IPS DF 6.9 (cell line): ENCODE measurements at regions not wholly inside any gene's neighbourhood (a gene's known extent, or its start where the extent isn't known, plus 50 kb on each side); places are given as distances from the start of the nearest gene placed in this dataset.

Experiments
- DNase-seq: peaks from one replicate; pipeline ENCODE4 v3.0.0-alpha.2; 2013; ENCODE audit warnings: low read depth, low spot score
- H3K27ac ChIP-seq: one replicate; pipeline ENCODE4 v1.5.1; 2013; ENCODE audit warnings: low read length, control low read depth
- H3K27me3 ChIP-seq: 2 replicates; pipeline ENCODE4 v1.6.1; 2013; ENCODE audit warnings: mild to moderate bottlenecking, low read length; ENCODE audit not compliant: control insufficient read depth, insufficient read depth
- H3K36me3 ChIP-seq: 2 replicates; pipeline ENCODE4 v1.6.1; 2013; ENCODE audit warnings: low read length; ENCODE audit not compliant: control insufficient read depth, insufficient read depth
- H3K4me1 ChIP-seq: 2 replicates; pipeline ENCODE4 v1.6.1; 2013; ENCODE audit warnings: low read length; ENCODE audit not compliant: control insufficient read depth, insufficient read depth
- H3K4me3 ChIP-seq: 2 replicates; pipeline ENCODE4 v1.5.1; 2013; ENCODE audit warnings: mild to moderate bottlenecking, low read length
- H3K9me3 ChIP-seq: 2 replicates; pipeline ENCODE4 v1.6.1; 2013; ENCODE audit warnings: low read length, inconsistent platforms; ENCODE audit not compliant: control insufficient read depth, insufficient read depth
- WGBS: extraction: QIAGEN DNeasy Blood & Tissue Kit; methylation state at CpG from one replicate; pipeline ENCODE4 v1.1.7; 2013; ENCODE audit warnings: mixed read lengths, missing lambda C conversion rate; ENCODE audit not compliant: insufficient read length, insufficient coverage; 5-methylcytosine and 5-hydroxymethylcytosine counted together

GRCh38 chr5:87147441-87147840, 120.2 kb upstream of the RASA1 start:
- no peak overlapping the region for H3K27ac ChIP-seq
- no peaks in the 10 kb centered on the region for H3K36me3 ChIP-seq
- no peaks in the 10 kb centered on the region for H3K27me3 ChIP-seq
- no peaks in the 10 kb centered on the region for H3K4me1 ChIP-seq
- no peaks in the 10 kb centered on the region for H3K9me3 ChIP-seq
- H3K4me3 ChIP-seq: no peak overlapping the region
- DNase-seq: no peak

DNA sequence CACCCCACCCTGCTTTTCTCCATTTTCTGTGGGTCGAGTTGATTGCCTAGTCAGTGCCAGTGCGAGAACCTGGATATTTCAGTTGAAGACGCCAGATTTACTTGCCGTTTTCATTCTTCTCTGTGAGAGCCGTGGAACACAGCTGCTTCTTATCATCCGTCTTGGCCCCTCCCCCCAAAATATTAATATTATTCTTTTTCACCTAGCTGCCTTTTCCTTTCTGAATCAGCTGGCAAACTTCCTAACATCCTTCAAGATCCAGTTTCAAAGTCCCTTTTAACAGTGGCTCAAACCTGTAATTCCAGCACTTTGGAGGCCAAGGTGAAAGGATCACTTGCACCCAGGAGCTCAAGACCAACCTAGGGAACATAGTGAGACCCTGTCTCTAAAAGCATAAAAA, 117.1 kb upstream of the RASA1 start:
- no peaks in the 10 kb centered on the region for H3K9me3 ChIP-seq
- WGBS: no CpG with 5 or more reads among the region's 6 CpGs
- no peak for DNase-seq
- no peaks in the 10 kb centered on the region for H3K4me1 ChIP-seq
- no peak overlapping the region for H3K4me3 ChIP-seq
- H3K27me3 ChIP-seq: no peaks in the 10 kb centered on the region
- H3K27ac ChIP-seq: no peak overlapping the region
- no peaks in the 10 kb centered on the region for H3K36me3 ChIP-seq

GRCh38 chr5:87151547-87151946, 116.1 kb upstream of the RASA1 start:
- H3K4me1 ChIP-seq: no peaks in the 10 kb centered on the region
- H3K27ac ChIP-seq: no peak overlapping the region
- DNase-seq: no peak
- H3K9me3 ChIP-seq: no peaks in the 10 kb centered on the region
- H3K4me3 ChIP-seq: no peak overlapping the region
- H3K27me3 ChIP-seq: no peaks in the 10 kb centered on the region
- H3K36me3 ChIP-seq: no peaks in the 10 kb centered on the region
- no CpG with 5 or more reads among the region's 1 CpG for WGBS

- no peaks in the 10 kb centered on the region for H3K36me3 ChIP-seq
- H3K27ac ChIP-seq: no peak overlapping the region
- no peak overlapping the region for H3K4me3 ChIP-seq
- no peaks in the 10 kb centered on the region for H3K4me1 ChIP-seq
- H3K9me3 ChIP-seq: no peaks in the 10 kb centered on the region
- WGBS: no CpG with 5 or more reads among the region's 1 CpG
- DNase-seq: no peak
- no peaks in the 10 kb centered on the region for H3K27me3 ChIP-seq
Observed at GRCh38 chr5:87152886-87153285, 114.8 kb upstream of the RASA1 start.

DNA sequence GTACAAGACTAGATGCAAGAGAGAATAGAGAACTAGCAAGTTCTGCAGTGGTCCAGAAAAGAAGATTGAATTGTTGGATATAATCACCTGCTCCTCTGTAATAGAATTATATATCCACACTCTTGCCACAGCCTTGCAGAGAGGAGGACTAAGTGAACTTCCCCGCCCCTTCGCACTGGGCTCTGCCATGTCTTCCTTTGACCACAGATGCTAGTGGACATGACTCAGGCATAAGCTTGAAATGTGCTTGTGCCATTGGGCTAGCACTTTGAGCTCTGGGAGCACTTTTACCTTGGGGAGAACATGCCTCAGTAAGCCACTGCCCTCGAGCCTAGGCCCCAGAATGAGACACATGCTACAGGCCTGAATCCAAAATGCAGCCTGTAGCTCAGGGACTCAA, 113.5 kb upstream of the RASA1 start:
- no peak for DNase-seq

GRCh38 chr5:87155106-87155505, 112.6 kb upstream of the RASA1 start:
- no peak overlapping the region for H3K4me3 ChIP-seq
- no peaks in the 10 kb centered on the region for H3K27me3 ChIP-seq
- no peak for DNase-seq
- H3K27ac ChIP-seq: no peak overlapping the region
- H3K9me3 ChIP-seq: no peaks in the 10 kb centered on the region
- no peaks in the 10 kb centered on the region for H3K4me1 ChIP-seq
- no peaks in the 10 kb centered on the region for H3K36me3 ChIP-seq
- no CpG with 5 or more reads among the region's 4 CpGs for WGBS

More for the DNA sequence above, 113.5 kb upstream of the RASA1 start:
- WGBS: no CpG with 5 or more reads among the region's 3 CpGs
- no peak overlapping the region for H3K27ac ChIP-seq
- no peaks in the 10 kb centered on the region for H3K4me1 ChIP-seq
- no peaks in the 10 kb centered on the region for H3K27me3 ChIP-seq
- H3K9me3 ChIP-seq: no peaks in the 10 kb centered on the region
- no peaks in the 10 kb centered on the region for H3K36me3 ChIP-seq
- H3K4me3 ChIP-seq: no peak overlapping the region

DNA sequence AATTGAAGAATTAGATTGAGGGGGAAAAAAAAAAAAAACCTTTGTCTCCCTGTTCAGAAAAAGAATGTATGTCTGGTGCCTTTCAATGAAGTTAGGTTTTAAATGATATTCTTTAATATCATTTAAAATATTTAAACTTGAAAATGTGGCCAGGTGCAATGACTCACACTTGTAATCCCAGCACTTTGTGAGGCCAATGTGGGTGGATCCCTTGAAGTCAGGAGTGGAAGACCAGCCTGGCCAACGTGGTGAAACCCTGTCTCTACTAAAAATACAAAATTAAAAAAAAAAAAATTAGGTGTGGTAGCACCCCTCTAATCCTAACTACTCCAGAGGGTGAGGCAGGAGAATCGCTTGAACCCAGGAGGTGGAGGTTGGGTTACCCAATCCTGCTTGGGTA, 111.1 kb upstream of the RASA1 start:
- Histone ChIP-seq H3K27ac (no peak overlapping the region), H3K4me3 (no peak overlapping the region), H3K27me3 (no peaks in the 10 kb centered on the region), H3K36me3 (no peaks in the 10 kb centered on the region), H3K9me3 (no peaks in the 10 kb centered on the region), H3K4me1 (no peaks in the 10 kb centered on the region)
- WGBS: no CpG with 5 or more reads among the region's 2 CpGs
- no peak for DNase-seq

GRCh38 chr5:87164409-87164808, 103.3 kb upstream of the RASA1 start:
- H3K4me1 ChIP-seq: no peaks in the 10 kb centered on the region

GRCh38 chr5:87169300-87169991, 98.2 kb upstream of the RASA1 start:
- H3K36me3 ChIP-seq: no peaks in the 10 kb centered on the region
- H3K27me3 ChIP-seq: no peaks in the 10 kb centered on the region
- WGBS: no CpG with 5 or more reads among the region's 8 CpGs
- no peaks in the 10 kb centered on the region for H3K4me1 ChIP-seq
- no peak overlapping the region for H3K4me3 ChIP-seq
- no peak overlapping the region for H3K27ac ChIP-seq
- no peak for DNase-seq
- no peaks in the 10 kb centered on the region for H3K9me3 ChIP-seq

More at GRCh38 chr5:87164409-87164808, 103.3 kb upstream of the RASA1 start:
- H3K27me3 ChIP-seq: no peaks in the 10 kb centered on the region
- no peaks in the 10 kb centered on the region for H3K36me3 ChIP-seq
- H3K4me3 ChIP-seq: no peak overlapping the region
- WGBS: no CpG with 5 or more reads among the region's 2 CpGs
- DNase-seq: no peak
- H3K27ac ChIP-seq: no peak overlapping the region
- no peaks in the 10 kb centered on the region for H3K9me3 ChIP-seq

DNA sequence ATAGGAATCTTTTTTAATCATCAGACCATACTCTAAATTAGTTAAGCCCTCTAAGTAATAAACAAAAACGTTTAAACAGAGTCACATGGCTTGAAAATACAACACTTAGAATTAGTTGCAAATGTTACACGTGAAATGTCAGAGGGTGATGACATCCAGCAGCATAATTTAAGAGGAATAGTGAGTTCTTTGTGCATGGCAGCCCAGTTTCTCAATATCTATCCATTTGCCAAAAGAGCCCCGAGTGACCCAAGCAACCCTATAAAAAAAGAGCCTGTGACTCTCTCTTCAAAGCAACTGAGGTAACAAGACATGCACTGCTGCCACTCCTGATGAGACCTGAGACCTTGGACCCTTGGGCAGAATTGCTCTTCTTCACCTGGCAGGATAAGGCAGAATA, 96.9 kb upstream of the RASA1 start:
- Histone ChIP-seq H3K4me3 (no peak overlapping the region), H3K4me1 (no peaks in the 10 kb centered on the region), H3K36me3 (no peaks in the 10 kb centered on the region), H3K27me3 (no peaks in the 10 kb centered on the region), H3K27ac (no peak overlapping the region), H3K9me3 (no peaks in the 10 kb centered on the region)
- WGBS: no CpG with 5 or more reads among the region's 3 CpGs
- no peak for DNase-seq

- no peaks in the 10 kb centered on the region for H3K36me3 ChIP-seq
- no peak overlapping the region for H3K27ac ChIP-seq
- no CpG with 5 or more reads among the region's 4 CpGs for whole genome bisulfite sequencing
- no peaks in the 10 kb centered on the region for H3K9me3 ChIP-seq
- no peak for DNase-seq
- H3K4me1 ChIP-seq: no peaks in the 10 kb centered on the region
- no peak overlapping the region for H3K4me3 ChIP-seq
- no peaks in the 10 kb centered on the region for H3K27me3 ChIP-seq
Observed at GRCh38 chr5:87182649-87183048, 85.0 kb upstream of the RASA1 start.
